GM23338 (cell line): ENCODE measurements at regions not wholly inside any gene's neighbourhood (a gene's known extent, or its start where the extent isn't known, plus 50 kb on each side); places are given as distances from the start of the nearest gene placed in this dataset.

ENCODE experiments used
- ATAC-seq: fragments of 200-7000 bp; cut with Tn5 transposase; 3 replicates; pipeline ENCODE4 v1.9.1; 2020
- DNase-seq: peaks from one replicate; pipeline ENCODE4 v3.0.0-alpha.2; 2015; ENCODE audit warnings: low spot score
- H2AFZ ChIP-seq: fragments of 200-600 bp; sonication (generic); 2 replicates; pipeline ENCODE4 v1.8.0; 2016; ENCODE audit warnings: antibody characterized with exemption, mild to moderate bottlenecking, moderate library complexity
- H3F3A ChIP-seq: fragments of 200-600 bp; sonication (generic); replicated peaks from 2 replicates; pipeline ENCODE4 v1.8.0; 2017; ENCODE audit warnings: antibody characterized with exemption, mixed run types, low read depth
- H3K27ac ChIP-seq: fragments of 200-600 bp; sonication (generic); 2 replicates; pipeline ENCODE4 v1.6.1; 2016; ENCODE audit warnings: low read depth
- H3K27me3 ChIP-seq: fragments of 200-600 bp; sonication (generic); 2 replicates; pipeline ENCODE4 v1.8.0; 2016; ENCODE audit warnings: mild to moderate bottlenecking, mixed run types, moderate library complexity; ENCODE audit not compliant: insufficient read depth
- H3K36me3 ChIP-seq: fragments of 200-600 bp; sonication (generic); 2 replicates; pipeline ENCODE4 v1.8.0; 2016; ENCODE audit warnings: mild to moderate bottlenecking; ENCODE audit not compliant: insufficient read depth
- H3K4me1 ChIP-seq: fragments of 200-600 bp; sonication (generic); 2 replicates; pipeline ENCODE4 v1.8.0; 2016; ENCODE audit warnings: mild to moderate bottlenecking, moderate library complexity; ENCODE audit not compliant: insufficient read depth
- H3K4me2 ChIP-seq: fragments of 200-600 bp; sonication (generic); 2 replicates; pipeline ENCODE4 v1.7.1; 2017; ENCODE audit warnings: mixed run types
- H3K4me3 ChIP-seq: fragments of 200-600 bp; sonication (generic); 2 replicates; pipeline ENCODE4 v1.6.1; 2016; ENCODE audit warnings: mixed run types
- H3K79me2 ChIP-seq: fragments of 200-600 bp; sonication (generic); replicated peaks from 2 replicates; pipeline ENCODE4 v1.8.0; 2017; ENCODE audit warnings: mild to moderate bottlenecking; ENCODE audit not compliant: insufficient read depth
- H3K9me2 ChIP-seq: fragments of 200-600 bp; sonication (generic); 2 replicates; pipeline ENCODE4 v1.8.0; 2017; ENCODE audit not compliant: insufficient read depth
- H4K20me1 ChIP-seq: fragments of 200-600 bp; sonication (generic); replicated peaks from 2 replicates; pipeline ENCODE4 v1.8.0; 2017; ENCODE audit warnings: mild to moderate bottlenecking; ENCODE audit not compliant: insufficient read depth
- H3K27ac Mint-ChIP-seq: 2 replicates; pipeline ENCODE4 v1.8.0; 2020; ENCODE audit warnings: inconsistent platforms, mild to moderate bottlenecking, moderate library complexity, mixed read lengths
- H3K27me3 Mint-ChIP-seq: 3 replicates; pipeline ENCODE4 v1.8.0; 2022; ENCODE audit warnings: low read depth, mild to moderate bottlenecking, moderate library complexity, mixed read lengths, inconsistent platforms; ENCODE audit not compliant: insufficient read depth, poor library complexity
- H3K36me3 Mint-ChIP-seq: 3 replicates; pipeline ENCODE4 v1.8.0; 2021; ENCODE audit warnings: low read depth, mild to moderate bottlenecking, inconsistent platforms, moderate library complexity, mixed read lengths
- H3K4me1 Mint-ChIP-seq: 3 replicates; pipeline ENCODE4 v1.8.0; 2020; ENCODE audit warnings: mild to moderate bottlenecking, inconsistent platforms, mixed read lengths
- H3K4me3 Mint-ChIP-seq: 3 replicates; pipeline ENCODE4 v1.8.0; 2021; ENCODE audit warnings: moderate library complexity, mild to moderate bottlenecking, inconsistent platforms, mixed read lengths
- H3K9me3 Mint-ChIP-seq: 3 replicates; pipeline ENCODE4 v1.8.0; 2020; ENCODE audit warnings: moderate library complexity, mild to moderate bottlenecking, inconsistent platforms, mixed read lengths
- CREB1 ChIP-seq: fragments of 250-450 bp; sonication (Bioruptor Pico); IDR thresholded peaks from 2 replicates; pipeline ENCODE4 v1.5.0; 2020; ENCODE audit warnings: low read depth, mild to moderate bottlenecking, moderate library complexity
- CTCF ChIP-seq, 2 experiments: fragments of 200-600 bp in 1 of 2; sonication (generic) in 1 of 2; conservative IDR thresholded peaks; 2 replicates each; pipeline versions ENCODE4 v1.5.1 to v1.6.1; 2016 to 2017; ENCODE audit warnings: antibody characterized with exemption in 2 of 2, low read depth in 2 of 2, mild to moderate bottlenecking in 2 of 2, moderate library complexity in 1 of 2
- ETS1 ChIP-seq: IDR thresholded peaks from 2 replicates; pipeline ENCODE4 v1.6.1; 2016; ENCODE audit warnings: antibody characterized with exemption
- EZH2 ChIP-seq: fragments of 200-600 bp; sonication (generic); IDR thresholded peaks from one replicate; pipeline ENCODE4 v1.8.0; 2017; ENCODE audit warnings: antibody characterized with exemption, mild to moderate bottlenecking, low read depth; ENCODE audit not compliant: unreplicated experiment
- EZH2phosphoT487 ChIP-seq: fragments of 200-600 bp; sonication (generic); IDR thresholded peaks from one replicate; pipeline ENCODE4 v1.8.1; 2018; ENCODE audit warnings: antibody characterized with exemption; ENCODE audit not compliant: unreplicated experiment
- JUNB ChIP-seq: IDR thresholded peaks from one replicate; pipeline ENCODE4 v1.6.1; 2016; ENCODE audit warnings: antibody characterized with exemption; ENCODE audit not compliant: unreplicated experiment
- NANOG ChIP-seq: IDR thresholded peaks from 2 replicates; pipeline ENCODE4 v1.6.1; 2016; ENCODE audit warnings: antibody characterized with exemption, borderline replicate concordance
- POLR2AphosphoS5 ChIP-seq: IDR thresholded peaks from 2 replicates; pipeline ENCODE4 v1.6.1; 2016; ENCODE audit warnings: antibody characterized with exemption, low read depth
- STAT1 ChIP-seq: IDR thresholded peaks from one replicate; pipeline ENCODE4 v1.6.1; 2016; ENCODE audit warnings: antibody characterized with exemption; ENCODE audit not compliant: unreplicated experiment
- ZNF114 ChIP-seq: fragments of 250-450 bp; sonication (Bioruptor Pico); IDR thresholded peaks from 2 replicates; pipeline ENCODE4 v1.5.0; 2020; ENCODE audit warnings: mild to moderate bottlenecking, moderate library complexity
- ZNF331 ChIP-seq: fragments of 250-450 bp; sonication (Bioruptor Pico); IDR thresholded peaks from 2 replicates; pipeline ENCODE4 v1.5.0; 2020; ENCODE audit warnings: low read depth, mild to moderate bottlenecking, moderate library complexity
- ZNF462 ChIP-seq: fragments of 250-450 bp; sonication (Bioruptor Pico); IDR thresholded peaks from 2 replicates; pipeline ENCODE4 v1.5.0; 2020; ENCODE audit warnings: mild to moderate bottlenecking, moderate library complexity
- TF ChIP-seq, protein P1 (sequence below): IDR thresholded peaks from one replicate; pipeline ENCODE4 v1.6.1; 2018; ENCODE audit warnings: antibody characterized with exemption; ENCODE audit not compliant: unreplicated experiment

DNA sequence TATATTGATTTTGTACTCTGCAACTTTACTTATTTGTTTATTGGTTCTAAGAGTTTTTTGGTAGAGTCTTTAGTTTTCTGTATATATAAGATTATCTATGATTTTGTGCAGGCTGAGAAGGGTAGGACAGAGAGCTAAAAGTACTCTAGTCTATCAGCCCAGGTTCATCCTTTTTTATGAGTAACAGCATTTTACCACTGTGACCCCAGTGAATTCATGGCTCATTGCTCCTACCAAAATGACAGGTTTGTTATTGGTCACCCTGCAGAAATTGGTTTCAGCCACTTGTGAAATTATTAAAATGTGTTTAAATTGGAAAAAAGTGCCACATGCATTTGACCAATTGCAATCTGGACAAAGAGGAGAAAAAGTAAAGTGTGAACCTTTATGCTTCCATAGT, 421.4 kb upstream of the DAB2 start:
- Mint-ChIP-seq H3K4me3 (no peak overlapping the region), H3K4me1 (no peaks in the 10 kb centered on the region), H3K36me3 (no peaks in the 10 kb centered on the region), H3K9me3 (no peaks in the 10 kb centered on the region), H3K27me3 (peaks cover 5% of the 10 kb centered on the region), H3K27ac (no peak overlapping the region)
- TF ChIP-seq ZNF331 (no peak), NANOG (no peak), ZNF462 (CRISPR knock-in tag) (no peak), EZH2phosphoT487 (no peak), CTCF (conservative IDR thresholded peaks at IDR 0.05; ENCODE audit: low read depth in 2 of 2) (no peak), EZH2 (no peak), ZNF114 (CRISPR knock-in tag) (no peak), STAT1 (no peak), JUNB (no peak), POLR2AphosphoS5 (no peak), CREB1 (no peak), ETS1 (no peak)
- TF ChIP-seq, protein P1, sequence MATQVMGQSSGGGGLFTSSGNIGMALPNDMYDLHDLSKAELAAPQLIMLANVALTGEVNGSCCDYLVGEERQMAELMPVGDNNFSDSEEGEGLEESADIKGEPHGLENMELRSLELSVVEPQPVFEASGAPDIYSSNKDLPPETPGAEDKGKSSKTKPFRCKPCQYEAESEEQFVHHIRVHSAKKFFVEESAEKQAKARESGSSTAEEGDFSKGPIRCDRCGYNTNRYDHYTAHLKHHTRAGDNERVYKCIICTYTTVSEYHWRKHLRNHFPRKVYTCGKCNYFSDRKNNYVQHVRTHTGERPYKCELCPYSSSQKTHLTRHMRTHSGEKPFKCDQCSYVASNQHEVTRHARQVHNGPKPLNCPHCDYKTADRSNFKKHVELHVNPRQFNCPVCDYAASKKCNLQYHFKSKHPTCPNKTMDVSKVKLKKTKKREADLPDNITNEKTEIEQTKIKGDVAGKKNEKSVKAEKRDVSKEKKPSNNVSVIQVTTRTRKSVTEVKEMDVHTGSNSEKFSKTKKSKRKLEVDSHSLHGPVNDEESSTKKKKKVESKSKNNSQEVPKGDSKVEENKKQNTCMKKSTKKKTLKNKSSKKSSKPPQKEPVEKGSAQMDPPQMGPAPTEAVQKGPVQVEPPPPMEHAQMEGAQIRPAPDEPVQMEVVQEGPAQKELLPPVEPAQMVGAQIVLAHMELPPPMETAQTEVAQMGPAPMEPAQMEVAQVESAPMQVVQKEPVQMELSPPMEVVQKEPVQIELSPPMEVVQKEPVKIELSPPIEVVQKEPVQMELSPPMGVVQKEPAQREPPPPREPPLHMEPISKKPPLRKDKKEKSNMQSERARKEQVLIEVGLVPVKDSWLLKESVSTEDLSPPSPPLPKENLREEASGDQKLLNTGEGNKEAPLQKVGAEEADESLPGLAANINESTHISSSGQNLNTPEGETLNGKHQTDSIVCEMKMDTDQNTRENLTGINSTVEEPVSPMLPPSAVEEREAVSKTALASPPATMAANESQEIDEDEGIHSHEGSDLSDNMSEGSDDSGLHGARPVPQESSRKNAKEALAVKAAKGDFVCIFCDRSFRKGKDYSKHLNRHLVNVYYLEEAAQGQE = no peak
- Histone ChIP-seq H3K27me3 (no peaks in the 10 kb centered on the region), H3K4me1 (no peaks in the 10 kb centered on the region), H3K4me2 (no peak overlapping the region), H2AFZ (no peak overlapping the region), H3F3A (no peaks in the 10 kb centered on the region), H3K4me3 (no peak overlapping the region), H3K9me2 (no peaks in the 10 kb centered on the region), H3K27ac (no peak overlapping the region), H3K79me2 (no peaks in the 10 kb centered on the region), H4K20me1 (no peaks in the 10 kb centered on the region), H3K36me3 (no peaks in the 10 kb centered on the region)
- DNase-seq = no peak
- no peak for ATAC-seq
